22Rv1 (cell line): ENCODE measurements at regions not wholly inside any gene's neighbourhood (a gene's known extent, or its start where the extent isn't known, plus 50 kb on each side); places are given as distances from the start of the nearest gene placed in this dataset.

ENCODE experiments used
- CTCF ChIP-seq: fragments of 450-650 bp; IDR thresholded peaks from 2 replicates; pipeline ENCODE4 v1.5.1; 2017; ENCODE audit warnings: mild to moderate bottlenecking
- ZFX ChIP-seq: fragments of 450-650 bp; IDR thresholded peaks from 2 replicates; pipeline ENCODE4 v1.6.1; 2017; ENCODE audit warnings: antibody characterized with exemption, borderline replicate concordance

- TF ChIP-seq CTCF (no peak), ZFX (no peak)
Measured at GRCh38 chr2:365367-366275, 77.7 kb upstream of the ALKAL2 start.
